ENCODE measurements at regions not wholly inside any gene's neighbourhood (a gene's known extent, or its start where the extent isn't known, plus 50 kb on each side); places are given as distances from the start of the nearest gene placed in this dataset.

DNA sequence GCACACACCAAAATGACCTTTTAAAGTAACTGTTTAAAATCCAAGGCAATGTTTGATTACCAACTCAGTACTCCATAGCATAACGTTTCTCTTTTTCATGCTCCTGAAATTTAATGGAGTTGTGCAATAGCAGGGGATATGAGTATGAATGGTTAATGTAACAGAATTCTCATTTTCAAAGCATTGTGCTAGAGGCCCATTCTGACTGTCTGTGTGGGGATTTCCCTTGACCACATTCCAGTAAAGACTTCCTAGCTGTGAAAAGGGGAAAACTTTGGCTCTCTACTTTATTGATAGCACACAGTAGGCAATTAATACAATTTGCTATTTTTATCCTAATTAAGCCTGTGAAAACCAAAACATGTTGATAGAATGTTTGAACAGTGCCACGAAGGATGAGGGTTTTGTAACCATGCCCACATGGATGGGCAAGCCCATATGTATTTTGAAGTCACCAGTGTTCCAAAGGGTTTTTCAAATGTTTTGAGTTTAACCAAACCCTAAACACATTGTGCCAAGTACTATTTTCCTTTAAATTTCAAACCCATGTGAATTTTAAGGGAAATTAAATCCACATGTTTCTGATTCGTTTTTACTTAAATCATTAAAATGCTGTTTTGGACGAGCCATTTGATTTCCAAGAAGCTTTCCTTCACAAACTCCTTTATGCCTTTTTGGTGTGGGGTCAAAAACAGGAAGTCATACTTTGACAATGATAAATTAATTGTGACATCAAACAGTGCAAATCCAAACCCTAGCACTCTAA lies 261.2 kb downstream of the SHOX2 start:
- no peak for TF ChIP-seq CTCF (conservative IDR thresholded peaks at IDR 0.05; ENCODE audit: low read depth, low read length)
- H2AFZ ChIP-seq (ENCODE audit: low read depth): no peak overlapping the region

DNA sequence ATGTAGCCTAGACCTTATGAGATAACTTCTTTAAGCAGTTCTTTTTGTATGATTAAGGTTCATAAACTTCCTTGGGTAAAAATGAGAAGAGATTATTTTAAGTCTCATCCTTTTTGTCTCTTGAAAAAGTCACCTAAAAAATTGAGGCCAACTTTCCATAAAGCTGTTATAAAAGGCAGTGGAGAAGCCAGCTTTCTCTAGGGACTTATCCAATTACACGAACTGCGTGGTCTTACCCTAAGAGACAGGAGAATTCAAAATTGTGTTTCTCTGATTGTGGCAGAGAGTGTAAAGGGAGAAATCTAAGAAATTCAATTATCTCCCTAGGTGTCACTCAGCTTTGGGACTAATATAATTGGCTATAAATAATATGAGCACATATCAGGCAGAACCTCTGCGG lies 262.0 kb downstream of the SHOX2 start:
- Histone ChIP-seq H3K27ac (no peak overlapping the region), H3K4me1 (ENCODE audit: low read depth, poor library complexity, severe bottlenecking) (no peaks in the 10 kb centered on the region), H3K79me2 (ENCODE audit: insufficient read depth, low read depth) (no peaks in the 10 kb centered on the region), H3K4me3 (IDR thresholded peaks at IDR 0.05; ENCODE audit: insufficient read depth, low read depth, low read length) (no peak overlapping the region), H4K20me1 (ENCODE audit: insufficient read depth) (no peaks in the 10 kb centered on the region), H3K4me2 (no peak overlapping the region), H2AFZ (ENCODE audit: low read depth) (no peak overlapping the region), H3K27me3 (ENCODE audit: insufficient read depth, low read depth) (no peaks in the 10 kb centered on the region), H3K36me3 (ENCODE audit: insufficient read depth) (no peaks in the 10 kb centered on the region), H3K9ac (no peak overlapping the region)
- TF ChIP-seq CTCF (conservative IDR thresholded peaks at IDR 0.05; ENCODE audit: low read depth, low read length): no peak

More for the DNA sequence above, 261.2 kb downstream of the SHOX2 start:
- Histone ChIP-seq H3K4me2 (no peak overlapping the region), H3K27ac (no peak overlapping the region), H3K9ac (no peak overlapping the region), H3K36me3 (ENCODE audit: insufficient read depth) (no peaks in the 10 kb centered on the region), H3K27me3 (ENCODE audit: insufficient read depth, low read depth) (no peaks in the 10 kb centered on the region), H3K4me3 (IDR thresholded peaks at IDR 0.05; ENCODE audit: insufficient read depth, low read depth, low read length) (no peak overlapping the region), H3K79me2 (ENCODE audit: insufficient read depth, low read depth) (no peaks in the 10 kb centered on the region), H4K20me1 (ENCODE audit: insufficient read depth) (no peaks in the 10 kb centered on the region), H3K4me1 (ENCODE audit: low read depth, poor library complexity, severe bottlenecking) (no peaks in the 10 kb centered on the region)

- Histone ChIP-seq H3K27ac (no peak overlapping the region), H3K4me2 (no peak overlapping the region), H3K27me3 (ENCODE audit: insufficient read depth, low read depth) (no peaks in the 10 kb centered on the region), H3K4me3 (IDR thresholded peaks at IDR 0.05; ENCODE audit: insufficient read depth, low read depth, low read length) (no peak overlapping the region), H3K9ac (no peak overlapping the region), H2AFZ (ENCODE audit: low read depth) (no peak overlapping the region), H3K36me3 (ENCODE audit: insufficient read depth) (no peaks in the 10 kb centered on the region), H4K20me1 (ENCODE audit: insufficient read depth) (no peaks in the 10 kb centered on the region), H3K79me2 (ENCODE audit: insufficient read depth, low read depth) (no peaks in the 10 kb centered on the region), H3K4me1 (ENCODE audit: low read depth, poor library complexity, severe bottlenecking) (no peaks in the 10 kb centered on the region)
- TF ChIP-seq CTCF (conservative IDR thresholded peaks at IDR 0.05; ENCODE audit: low read depth, low read length): no peak
These were observed 265.2 kb downstream of the SHOX2 start for GRCh38 chr3:157841029-157841428.

GRCh38 chr3:157840564-157840963 lies 265.7 kb downstream of the SHOX2 start:
- no peak for TF ChIP-seq CTCF (conservative IDR thresholded peaks at IDR 0.05; ENCODE audit: low read depth, low read length)
- no peaks in the 10 kb centered on the region for H3K36me3 ChIP-seq (ENCODE audit: insufficient read depth)
- no peak overlapping the region for H3K27ac ChIP-seq
- no peak overlapping the region for H3K4me2 ChIP-seq
- H3K27me3 ChIP-seq (ENCODE audit: insufficient read depth, low read depth): no peaks in the 10 kb centered on the region
- H3K4me3 ChIP-seq (IDR thresholded peaks at IDR 0.05; ENCODE audit: insufficient read depth, low read depth, low read length): no peak overlapping the region
- H3K9ac ChIP-seq: no peak overlapping the region
- H3K79me2 ChIP-seq (ENCODE audit: insufficient read depth, low read depth): no peaks in the 10 kb centered on the region
- no peak overlapping the region for H2AFZ ChIP-seq (ENCODE audit: low read depth)
- no peaks in the 10 kb centered on the region for H4K20me1 ChIP-seq (ENCODE audit: insufficient read depth)
- H3K4me1 ChIP-seq (ENCODE audit: low read depth, poor library complexity, severe bottlenecking): no peaks in the 10 kb centered on the region

Data from KMS-11 (cell line).